PC-9 (cell line): ENCODE measurements at regions not wholly inside any gene's neighbourhood (a gene's known extent, or its start where the extent isn't known, plus 50 kb on each side); places are given as distances from the start of the nearest gene placed in this dataset.

Source experiments
- CTCF ChIP-seq: fragments of 200-600 bp; sonication (generic); conservative IDR thresholded peaks from 2 replicates; pipeline ENCODE4 v1.6.1; 2017; ENCODE audit warnings: mixed run types, antibody characterized with exemption, mild to moderate bottlenecking, moderate library complexity
- EZH2 ChIP-seq: fragments of 200-600 bp; sonication (generic); IDR thresholded peaks from 2 replicates; pipeline ENCODE4 v1.8.0; 2017; ENCODE audit warnings: antibody characterized with exemption, low read depth

DNA sequence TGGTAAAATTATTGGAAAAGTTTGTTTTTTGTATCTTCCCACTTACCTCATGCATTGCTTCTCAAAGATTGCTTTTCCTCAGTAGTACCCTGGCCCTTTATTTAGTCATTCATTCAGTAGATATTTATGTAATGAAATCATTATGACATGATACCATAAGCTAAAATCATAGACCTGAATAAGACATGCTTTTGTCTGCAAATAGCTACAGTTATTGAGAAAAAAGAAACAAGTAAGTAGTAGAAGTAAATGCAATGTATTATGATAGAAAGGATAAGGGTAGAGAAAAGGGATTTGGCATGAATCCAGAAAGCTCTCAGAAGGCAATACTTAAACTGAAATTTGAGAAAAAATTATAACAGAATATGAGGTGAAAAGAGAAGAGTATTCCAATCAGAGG is 352.5 kb downstream of the GPM6A start:
- TF ChIP-seq CTCF (no peak), EZH2 (no peak)
